ENCODE measurements at regions not wholly inside any gene's neighbourhood (a gene's known extent, or its start where the extent isn't known, plus 50 kb on each side); places are given as distances from the start of the nearest gene placed in this dataset.

DNA sequence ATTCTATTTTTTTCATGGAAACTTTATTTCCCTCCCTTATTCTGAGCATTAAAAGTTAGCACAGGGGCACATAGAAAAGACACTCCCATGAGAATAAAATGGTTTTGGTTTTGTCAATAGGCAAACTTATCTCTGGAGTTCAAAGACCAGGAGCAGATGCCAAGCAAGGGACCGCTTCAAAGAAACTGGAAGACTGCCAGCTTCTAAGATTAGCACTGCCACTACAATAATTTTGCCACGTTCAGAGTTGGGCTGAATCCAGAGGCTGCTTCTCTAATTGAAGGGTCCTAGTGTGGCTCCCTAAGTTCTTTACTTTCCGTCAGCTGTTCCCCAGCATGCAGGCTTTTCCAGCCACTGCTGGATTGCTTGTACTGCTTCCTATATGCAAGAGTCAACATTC is 681.0 kb upstream of the GCFC2 start:
- TF ChIP-seq, protein P1, sequence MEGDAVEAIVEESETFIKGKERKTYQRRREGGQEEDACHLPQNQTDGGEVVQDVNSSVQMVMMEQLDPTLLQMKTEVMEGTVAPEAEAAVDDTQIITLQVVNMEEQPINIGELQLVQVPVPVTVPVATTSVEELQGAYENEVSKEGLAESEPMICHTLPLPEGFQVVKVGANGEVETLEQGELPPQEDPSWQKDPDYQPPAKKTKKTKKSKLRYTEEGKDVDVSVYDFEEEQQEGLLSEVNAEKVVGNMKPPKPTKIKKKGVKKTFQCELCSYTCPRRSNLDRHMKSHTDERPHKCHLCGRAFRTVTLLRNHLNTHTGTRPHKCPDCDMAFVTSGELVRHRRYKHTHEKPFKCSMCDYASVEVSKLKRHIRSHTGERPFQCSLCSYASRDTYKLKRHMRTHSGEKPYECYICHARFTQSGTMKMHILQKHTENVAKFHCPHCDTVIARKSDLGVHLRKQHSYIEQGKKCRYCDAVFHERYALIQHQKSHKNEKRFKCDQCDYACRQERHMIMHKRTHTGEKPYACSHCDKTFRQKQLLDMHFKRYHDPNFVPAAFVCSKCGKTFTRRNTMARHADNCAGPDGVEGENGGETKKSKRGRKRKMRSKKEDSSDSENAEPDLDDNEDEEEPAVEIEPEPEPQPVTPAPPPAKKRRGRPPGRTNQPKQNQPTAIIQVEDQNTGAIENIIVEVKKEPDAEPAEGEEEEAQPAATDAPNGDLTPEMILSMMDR (IDR thresholded peaks at IDR 0.05; ENCODE audit: extremely low read depth in 1 of 2, insufficient read depth in 1 of 2, low read depth in 1 of 2, low read length in 2 of 2), result no peak
- TF ChIP-seq POLR2A (IDR thresholded peaks at IDR 0.05; ENCODE audit: low read depth, low read length), result no peak
- TF ChIP-seq FOS (IDR thresholded peaks at IDR 0.05; ENCODE audit: borderline replicate concordance, insufficient read depth, low read length), result no peak
- TF ChIP-seq EZH2 (IDR thresholded peaks at IDR 0.05; ENCODE audit: borderline replicate concordance, low read depth, low read length, severe bottlenecking), result no peak
- TF ChIP-seq POLR2AphosphoS5 (IDR thresholded peaks at IDR 0.05; ENCODE audit: insufficient read depth, low read depth, low read length), result no peak
- no peak for TF ChIP-seq JUN (IDR thresholded peaks at IDR 0.05; ENCODE audit: borderline replicate concordance, insufficient read depth, insufficient read length, low read depth)
- TF ChIP-seq, protein P2, sequence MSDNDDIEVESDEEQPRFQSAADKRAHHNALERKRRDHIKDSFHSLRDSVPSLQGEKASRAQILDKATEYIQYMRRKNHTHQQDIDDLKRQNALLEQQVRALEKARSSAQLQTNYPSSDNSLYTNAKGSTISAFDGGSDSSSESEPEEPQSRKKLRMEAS (IDR thresholded peaks at IDR 0.05; ENCODE audit: insufficient read depth, insufficient read length), result no peak
- TF ChIP-seq MYC (IDR thresholded peaks at IDR 0.05; ENCODE audit: low read depth, low read length), result no peak

Measured in endothelial cell of umbilical vein (primary cell).